ENCODE measurements at regions not wholly inside any gene's neighbourhood (a gene's known extent, or its start where the extent isn't known, plus 50 kb on each side); places are given as distances from the start of the nearest gene placed in this dataset.

GRCh38 chr12:128076188-128076587 is 190.8 kb upstream of the TMEM132C start (continued):
- TF ChIP-seq JUN (IDR thresholded peaks at IDR 0.05; ENCODE audit: low read depth, low read length), result no peak
- no peak for TF ChIP-seq RAD21 (IDR thresholded peaks at IDR 0.05 in 1 of 2, conservative IDR thresholded peaks at IDR 0.05 in 1 of 2; ENCODE audit: low read depth in 2 of 2, low read length in 2 of 2)
- no peak for TF ChIP-seq EGR1 (IDR thresholded peaks at IDR 0.05; ENCODE audit: borderline replicate concordance, low read depth, low read length)
- no peak for TF ChIP-seq ASH2L (IDR thresholded peaks at IDR 0.05; ENCODE audit: low read length)
- no peak for TF ChIP-seq RNF2 (IDR thresholded peaks at IDR 0.05; ENCODE audit: borderline replicate concordance, low read depth, low read length, missing control alignments, poor library complexity, severe bottlenecking)
- no peak for TF ChIP-seq SIX5 (IDR thresholded peaks at IDR 0.05; ENCODE audit: low read depth, low read length)
- no peak for TF ChIP-seq GABPA (IDR thresholded peaks at IDR 0.05; ENCODE audit: borderline replicate concordance, insufficient read depth, low read length)
- no peak for TF ChIP-seq BACH1 (IDR thresholded peaks at IDR 0.05; ENCODE audit: low read length)
- no peak for TF ChIP-seq FOSL1 (IDR thresholded peaks at IDR 0.05; ENCODE audit: insufficient read depth, low read depth, low read length)
- TF ChIP-seq POU5F1 (IDR thresholded peaks at IDR 0.05; ENCODE audit: low read depth, low read length), result no peak
- TF ChIP-seq BCL11A (IDR thresholded peaks at IDR 0.05; ENCODE audit: low read depth in 2 of 2, low read length in 2 of 2), result no peak
- TF ChIP-seq, protein P1, sequence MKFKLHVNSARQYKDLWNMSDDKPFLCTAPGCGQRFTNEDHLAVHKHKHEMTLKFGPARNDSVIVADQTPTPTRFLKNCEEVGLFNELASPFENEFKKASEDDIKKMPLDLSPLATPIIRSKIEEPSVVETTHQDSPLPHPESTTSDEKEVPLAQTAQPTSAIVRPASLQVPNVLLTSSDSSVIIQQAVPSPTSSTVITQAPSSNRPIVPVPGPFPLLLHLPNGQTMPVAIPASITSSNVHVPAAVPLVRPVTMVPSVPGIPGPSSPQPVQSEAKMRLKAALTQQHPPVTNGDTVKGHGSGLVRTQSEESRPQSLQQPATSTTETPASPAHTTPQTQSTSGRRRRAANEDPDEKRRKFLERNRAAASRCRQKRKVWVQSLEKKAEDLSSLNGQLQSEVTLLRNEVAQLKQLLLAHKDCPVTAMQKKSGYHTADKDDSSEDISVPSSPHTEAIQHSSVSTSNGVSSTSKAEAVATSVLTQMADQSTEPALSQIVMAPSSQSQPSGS (IDR thresholded peaks at IDR 0.05; ENCODE audit: low read length), result no peak
- TF ChIP-seq KDM5A (IDR thresholded peaks at IDR 0.05; ENCODE audit: low read length), result no peak
- TF ChIP-seq YY1 (IDR thresholded peaks at IDR 0.05; ENCODE audit: low read depth, low read length), result no peak
- TF ChIP-seq CREB1 (IDR thresholded peaks at IDR 0.05), result no peak
